ELR (cell line): ENCODE measurements at regions not wholly inside any gene's neighbourhood (a gene's known extent, or its start where the extent isn't known, plus 50 kb on each side); places are given as distances from the start of the nearest gene placed in this dataset.
"Not testable (repeated sequence)": the region's sequence is repeated elsewhere in the genome, so short reads cannot be mapped to it uniquely, and the experiment has no call there.

Experiments
- DNase-seq: peaks from one replicate; pipeline ENCODE4 v3.0.0-alpha.2; 2015; ENCODE audit warnings: low read depth

DNA sequence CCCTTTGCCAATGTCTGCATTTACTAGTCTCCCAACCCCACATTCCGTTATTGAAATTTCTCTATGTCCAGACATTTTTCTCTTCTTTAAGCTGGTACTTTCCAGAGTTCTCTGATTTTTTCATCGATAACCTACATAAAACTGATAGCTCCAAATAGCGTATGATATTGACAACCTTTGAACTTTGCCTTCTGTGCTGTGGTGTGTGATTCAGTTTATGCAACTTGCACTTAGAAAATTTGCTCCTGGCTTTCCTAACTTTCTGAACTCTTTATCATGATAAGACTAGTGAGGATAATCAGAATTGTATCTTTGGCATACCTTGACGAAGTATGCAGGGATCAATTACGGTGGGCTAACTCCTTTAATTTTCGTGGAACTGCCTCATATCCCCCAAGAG, 1261.3 kb downstream of the SI start:
- DNase-seq = no peak

DNA sequence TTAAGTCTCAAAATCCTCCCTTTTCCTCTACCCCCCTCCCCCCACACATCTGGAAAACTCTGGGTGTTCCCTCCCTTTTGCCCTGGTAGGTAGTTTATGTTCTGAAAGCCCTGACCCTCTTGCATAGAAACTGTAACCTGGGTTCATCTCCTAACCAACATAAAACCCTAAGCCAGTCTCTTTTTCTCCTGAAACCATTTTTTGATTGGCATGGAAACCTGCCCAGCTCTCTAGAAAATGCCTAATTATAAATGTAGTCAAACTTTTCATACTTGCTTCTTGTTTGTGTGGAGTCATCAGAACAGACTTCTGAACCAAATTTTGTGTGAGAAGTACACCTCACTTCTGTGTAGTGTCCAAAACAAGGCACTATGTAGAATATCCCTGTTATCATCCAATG, 1264.4 kb downstream of the SI start:
- DNase-seq = no peak

DNA sequence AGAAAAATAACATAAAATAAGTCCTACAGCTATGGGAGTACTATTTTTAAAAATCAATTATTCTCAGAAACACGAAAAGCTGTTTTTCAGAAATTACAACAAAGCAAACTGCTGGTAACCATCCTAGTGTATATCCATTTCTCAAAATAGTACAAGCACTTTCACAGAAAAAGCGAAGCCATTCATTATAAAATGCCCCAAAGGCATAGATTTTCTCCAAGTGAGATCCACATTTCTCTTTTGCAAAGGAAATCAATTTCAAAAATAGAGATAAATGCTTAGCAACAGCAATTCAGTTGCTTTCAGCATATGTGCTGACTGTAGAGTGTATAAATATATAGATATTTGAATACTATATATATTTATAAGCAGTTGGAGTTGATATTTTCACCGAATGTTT, 1266.3 kb downstream of the SI start:
- no peak for DNase-seq

DNA sequence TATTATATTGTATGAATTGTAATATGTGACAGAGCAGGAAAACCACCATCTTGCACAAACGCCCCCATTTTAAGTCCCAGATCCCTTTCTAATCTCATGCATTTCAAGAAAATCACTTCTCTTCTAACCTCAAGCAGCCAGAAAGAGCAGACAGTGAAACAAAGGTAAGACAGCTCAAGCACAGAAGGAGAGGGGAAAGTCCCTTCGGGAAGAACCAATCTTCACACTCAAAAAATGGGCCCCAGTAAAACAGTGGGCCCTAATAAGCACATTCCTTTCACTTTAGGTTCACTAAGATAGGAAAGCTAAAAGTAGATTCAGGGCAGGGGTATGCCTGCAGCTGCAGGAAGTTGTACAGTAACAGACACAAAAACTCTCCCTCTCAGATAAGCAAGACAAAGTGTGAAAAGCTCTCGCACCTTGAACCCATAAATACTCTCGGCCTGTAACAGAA, 1268.7 kb downstream of the SI start:
- peak; percentile 19 for DNase-seq

DNA sequence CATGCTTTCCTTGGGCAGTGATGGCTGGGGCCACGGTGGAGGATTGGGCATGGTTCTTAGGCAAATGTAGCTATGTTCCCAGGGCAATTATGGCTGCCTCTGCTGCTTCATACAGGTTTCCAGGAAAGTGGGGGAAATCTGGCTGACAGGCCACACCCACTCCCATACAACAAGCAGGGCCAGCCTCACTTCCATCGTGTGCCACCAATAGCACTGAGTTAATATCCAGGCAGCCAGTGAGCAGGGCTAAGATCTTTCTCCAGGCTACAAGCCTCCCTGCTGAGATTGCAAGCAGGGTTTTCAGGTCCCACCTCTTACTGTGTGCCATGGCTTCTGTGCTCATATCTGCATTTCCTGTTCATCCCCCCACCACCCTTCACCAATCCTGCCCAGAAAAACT, 1291.9 kb downstream of the SI start:
- DNase-seq = no peak

DNA sequence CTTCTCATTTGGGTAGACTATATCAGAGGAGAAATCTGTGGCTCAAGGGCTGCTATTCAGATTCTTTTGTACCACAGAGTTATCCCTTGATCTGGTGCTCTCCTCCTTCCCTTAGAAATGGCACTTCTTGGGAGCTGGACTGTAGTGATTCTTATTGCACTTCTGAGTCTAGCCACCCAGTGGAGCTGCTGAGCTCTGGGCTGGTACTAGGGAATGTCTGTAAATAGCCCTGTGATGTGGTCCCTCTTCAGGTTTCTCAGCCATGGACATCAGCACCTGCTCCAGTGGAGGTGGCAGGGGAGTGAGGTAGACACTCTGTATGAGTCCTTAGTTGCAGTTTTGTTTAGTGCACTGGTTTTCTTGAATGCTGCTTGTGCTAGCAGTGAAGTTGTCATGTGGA, 1292.6 kb downstream of the SI start:
- peak; percentile 24 for DNase-seq

DNA sequence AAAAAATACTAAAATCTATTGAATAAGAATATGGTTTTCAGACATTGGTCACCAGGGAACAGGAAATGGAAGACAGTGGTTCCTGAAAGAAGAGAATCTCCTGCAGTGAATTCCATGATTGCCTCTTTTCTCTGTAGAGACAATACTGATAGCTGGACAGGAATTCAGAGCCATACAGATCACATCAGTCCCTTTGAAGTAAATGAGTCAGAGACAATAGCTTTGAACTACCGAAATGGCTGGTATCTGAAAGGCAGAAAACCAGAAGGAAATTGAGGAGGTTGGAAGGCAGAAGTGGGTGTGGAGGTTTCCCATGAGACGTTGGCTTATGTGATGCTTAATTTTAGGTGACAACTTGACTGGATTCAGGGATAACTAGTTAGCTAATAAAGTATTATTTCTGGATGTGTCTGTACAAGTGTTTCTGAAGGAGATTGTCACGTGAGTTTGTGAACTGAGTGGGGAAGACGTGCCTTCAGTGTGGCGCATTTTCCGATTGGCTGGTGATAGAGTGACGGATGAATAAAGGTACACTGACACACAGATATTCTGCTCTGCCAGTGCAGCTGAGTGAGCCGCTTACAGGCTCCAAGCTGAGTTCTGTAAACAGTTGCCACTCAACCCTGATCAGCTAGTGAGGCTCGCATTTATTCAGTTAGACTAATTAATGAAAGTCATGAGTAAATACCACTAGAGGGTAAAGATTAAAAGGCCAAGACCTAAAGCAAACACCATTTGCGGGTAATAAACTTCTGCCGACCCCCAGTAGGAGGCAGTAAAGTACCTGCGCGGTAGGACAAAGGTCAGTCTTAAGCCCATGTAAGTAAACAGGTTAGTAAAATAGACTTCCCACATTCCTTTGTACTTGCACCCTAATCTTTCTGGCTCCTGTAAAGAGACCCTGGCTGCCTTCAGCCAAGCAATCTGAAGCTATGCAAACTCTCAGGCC, 1298.6 kb downstream of the SI start:
- no peak for DNase-seq

DNA sequence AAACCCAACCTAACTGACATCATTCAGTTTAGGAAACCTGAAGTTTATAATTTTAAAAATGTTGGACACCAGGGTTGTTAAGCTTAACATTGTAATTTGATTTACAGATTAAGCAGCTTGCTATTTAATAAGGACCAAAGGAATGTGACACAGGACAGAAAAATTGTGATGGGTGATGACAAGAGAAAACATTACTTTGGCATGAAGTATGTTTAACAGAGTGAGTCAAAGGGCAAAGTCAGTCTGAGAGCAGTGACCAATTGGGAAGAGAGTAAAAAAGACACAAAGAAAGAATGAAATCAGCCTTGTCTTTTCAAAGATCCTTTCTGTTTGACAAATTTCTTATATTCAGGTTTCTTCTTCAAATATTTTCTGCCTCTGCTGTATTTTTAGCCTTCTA, 1301.6 kb downstream of the SI start:
- DNase-seq = no peak

DNA sequence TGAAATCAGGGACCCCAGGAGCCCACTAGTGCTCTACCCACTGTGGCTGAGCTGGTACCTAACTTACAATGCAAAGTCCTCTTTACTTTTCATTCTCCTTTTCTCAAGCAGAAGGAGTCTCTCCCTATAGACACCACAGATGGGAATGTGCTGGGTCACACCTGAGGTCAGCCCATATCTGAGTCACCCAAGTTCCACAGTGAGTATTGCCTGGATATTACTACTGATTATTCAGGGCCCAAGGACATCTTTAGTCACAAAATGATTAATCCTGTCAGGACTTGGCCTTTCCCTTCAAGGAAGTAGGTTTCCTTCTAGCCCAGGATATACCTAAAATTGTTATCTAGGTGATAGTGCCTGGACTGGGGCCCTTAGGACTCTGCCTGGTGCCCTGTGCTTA, 1305.2 kb downstream of the SI start:
- peak; percentile 72 for DNase-seq

DNA sequence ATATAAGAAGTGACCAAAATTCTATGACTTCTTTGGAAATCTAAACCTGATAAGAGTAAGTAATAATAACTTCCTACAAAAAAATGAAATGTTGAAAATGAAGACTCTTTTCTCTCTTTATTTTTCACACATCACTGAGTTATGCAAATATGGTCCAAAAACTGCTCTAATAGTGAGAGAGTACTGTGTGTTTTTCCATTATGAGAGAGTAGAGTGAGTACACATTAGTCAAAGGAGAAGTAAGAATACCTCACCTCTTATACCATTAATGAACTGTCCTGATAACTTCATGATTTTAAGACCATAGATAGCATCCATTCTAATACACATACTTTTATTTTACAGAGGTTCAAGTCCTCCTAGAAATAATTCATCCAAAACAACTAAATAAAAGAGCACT, 1310.2 kb downstream of the SI start:
- DNase-seq = no peak

DNA sequence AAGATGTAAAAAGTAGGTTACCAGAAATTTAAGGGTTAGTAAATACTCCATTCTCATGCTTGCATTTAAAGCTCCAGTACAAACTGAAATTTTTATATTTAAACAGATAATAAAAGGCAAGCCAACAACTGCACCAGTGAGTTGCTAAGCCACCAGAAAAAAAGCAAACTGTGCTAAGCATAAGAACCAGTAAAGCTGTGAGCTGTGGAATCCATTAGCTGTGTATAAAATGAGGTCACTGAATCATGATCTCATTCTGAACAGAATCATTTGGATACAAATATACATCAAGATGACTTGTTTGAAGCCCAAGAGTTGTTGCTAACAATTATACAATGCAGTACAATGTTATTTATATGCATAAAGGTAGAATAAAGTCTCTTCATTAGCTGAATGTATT, 1312.2 kb downstream of the SI start:
- DNase-seq = no peak

DNA sequence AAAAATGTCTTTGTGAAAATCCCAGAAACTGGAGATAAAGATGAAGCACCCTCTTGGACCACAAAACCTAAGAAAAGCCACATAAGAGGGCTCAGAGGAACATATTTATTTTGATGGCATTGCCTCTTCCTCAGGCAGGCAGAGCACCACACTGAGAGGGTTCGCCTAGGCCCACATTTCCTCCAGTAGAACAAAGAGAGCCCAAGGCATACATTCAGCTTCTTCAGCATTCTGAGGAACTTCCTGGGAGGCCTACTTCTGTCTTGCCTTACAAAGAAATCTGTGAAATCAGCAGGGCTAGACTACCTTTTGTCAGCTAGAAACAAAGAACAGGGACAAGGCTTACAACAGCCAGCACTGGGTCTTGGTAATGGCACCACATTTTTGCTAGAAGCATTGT, 1325.3 kb downstream of the SI start:
- DNase-seq = no peak

DNA sequence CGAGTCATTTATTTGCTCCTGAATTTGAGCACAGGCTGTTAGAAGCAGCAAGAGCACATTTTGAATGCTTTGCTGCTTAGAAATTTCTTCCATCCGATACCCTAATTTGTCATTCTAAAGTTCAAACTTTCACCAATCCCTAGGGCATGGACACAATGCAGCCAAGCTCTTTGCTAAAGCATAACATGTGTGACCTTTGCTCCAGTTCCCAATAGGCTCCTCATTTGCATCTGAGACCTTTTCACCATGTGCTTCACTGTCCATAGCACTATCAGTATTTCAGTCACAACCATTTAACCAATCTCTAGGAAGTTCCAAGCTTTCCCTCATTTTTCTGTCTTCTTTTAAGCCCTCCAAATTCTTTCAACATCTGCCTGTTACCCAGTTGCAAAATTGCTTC, 1333.1 kb downstream of the SI start:
- no peak for DNase-seq

DNA sequence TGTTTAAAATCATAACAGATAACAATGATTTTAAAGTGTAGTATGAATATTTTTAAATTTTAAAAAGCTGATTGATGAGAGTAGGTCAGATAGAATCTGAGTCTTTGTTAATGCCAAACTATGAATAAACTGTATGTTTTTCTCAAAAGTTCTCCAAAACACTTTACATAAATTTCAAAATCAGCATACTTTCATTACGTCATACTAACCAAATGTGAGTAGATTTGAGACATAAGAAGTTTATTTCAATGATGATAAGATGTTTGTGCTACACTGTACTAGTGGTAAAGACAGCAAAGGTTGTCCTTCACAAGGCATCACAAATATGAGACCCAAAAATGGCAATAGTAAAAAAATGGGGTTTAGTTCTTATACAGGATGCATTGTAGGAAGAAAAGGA, 1342.9 kb downstream of the SI start:
- DNase-seq = no peak

DNA sequence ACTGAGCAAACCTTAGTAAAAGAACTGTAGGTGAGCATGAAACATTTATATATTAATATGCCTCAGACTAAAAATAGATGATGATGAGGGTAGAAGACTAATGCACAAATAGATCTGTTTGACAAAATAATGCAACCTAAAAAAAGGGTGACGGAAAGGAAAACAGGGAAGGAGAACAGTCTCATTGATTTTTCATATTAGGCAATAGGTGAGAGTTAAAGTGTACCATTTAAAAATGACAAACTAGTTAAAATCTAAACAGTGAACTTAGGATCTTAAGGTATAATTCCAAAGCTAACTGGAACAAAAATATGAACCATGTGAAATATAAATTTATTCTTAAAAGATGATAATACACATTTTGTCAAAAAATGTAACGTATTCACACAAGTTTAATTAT, 1347.6 kb downstream of the SI start:
- no peak for DNase-seq

DNA sequence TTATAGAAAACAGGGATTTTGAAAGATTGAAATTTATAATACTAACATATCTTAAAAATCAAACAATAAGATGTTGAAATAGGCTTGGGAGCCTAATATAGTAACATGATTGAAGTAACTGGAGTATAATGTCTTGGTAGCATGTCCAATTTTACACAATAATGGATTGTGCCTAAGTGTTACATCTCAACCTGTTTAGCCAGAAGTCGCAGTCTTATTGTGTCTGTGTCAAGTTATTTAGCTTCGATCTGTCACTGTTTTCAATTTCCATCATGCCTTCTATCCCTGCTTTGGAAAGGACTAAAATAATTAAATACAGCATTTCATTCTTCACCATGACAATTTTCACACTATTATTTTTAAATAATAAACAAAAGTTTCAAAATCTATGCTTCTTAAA, 1352.2 kb downstream of the SI start:
- DNase-seq = no peak

DNA sequence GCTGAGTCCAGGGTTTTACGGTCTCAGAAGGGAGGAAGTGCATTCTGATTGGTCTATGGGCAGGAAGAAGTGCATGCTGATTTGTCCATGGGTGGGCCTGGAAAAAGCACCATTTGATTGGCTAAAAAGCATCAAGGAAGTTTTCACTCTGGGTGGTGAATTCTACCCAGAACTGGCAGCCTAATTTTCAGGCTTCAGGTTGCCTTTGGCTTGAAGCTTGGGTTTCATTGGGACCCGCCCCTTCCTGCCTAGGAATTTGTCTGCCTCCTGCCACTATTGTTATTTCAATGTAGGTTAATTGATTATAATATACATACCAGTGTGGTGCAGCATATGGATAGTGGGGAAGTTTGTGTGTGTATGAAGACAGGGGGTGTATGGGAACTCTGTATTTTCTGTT, 1355.9 kb downstream of the SI start:
- DNase-seq = no peak

DNA sequence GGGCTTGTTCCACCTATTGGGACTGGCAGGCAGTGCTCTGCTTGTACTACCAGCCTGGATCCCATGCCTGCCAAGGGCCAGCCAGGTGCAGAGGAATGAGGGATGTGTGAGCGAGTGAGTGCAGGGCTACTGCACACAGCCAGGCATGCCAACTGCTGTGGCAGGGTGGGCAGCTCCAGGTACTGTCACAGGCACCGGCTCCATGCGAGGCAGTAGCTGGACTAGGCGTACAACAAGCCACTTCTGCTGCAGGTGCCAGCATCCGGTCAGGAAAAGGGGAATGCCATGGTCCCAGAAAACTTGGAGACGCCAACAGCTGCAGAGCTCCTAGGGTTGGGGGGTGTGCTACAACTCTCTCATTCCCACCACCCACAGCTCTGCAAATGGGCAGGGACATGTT, 1356.7 kb downstream of the SI start:
- DNase-seq = no peak

DNA sequence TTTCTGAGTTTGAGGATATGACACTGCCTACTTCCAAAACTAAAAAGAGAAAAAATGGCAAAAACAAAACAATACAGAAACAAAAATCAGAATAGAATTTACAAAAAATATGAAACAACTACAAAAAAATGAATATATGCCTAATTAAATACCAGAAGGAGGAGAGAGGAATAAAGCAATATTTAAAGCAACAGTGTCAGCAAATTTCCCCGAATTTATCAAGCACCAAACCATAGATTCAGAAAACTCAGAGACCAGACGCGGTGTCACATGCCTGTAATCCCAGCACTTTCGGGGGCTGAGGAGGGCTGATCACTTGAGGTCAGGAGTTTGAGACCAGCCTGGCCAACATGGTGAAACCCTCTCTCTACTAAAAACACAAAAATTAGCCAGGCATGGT, 1360.9 kb downstream of the SI start:
- DNase-seq = no peak

DNA sequence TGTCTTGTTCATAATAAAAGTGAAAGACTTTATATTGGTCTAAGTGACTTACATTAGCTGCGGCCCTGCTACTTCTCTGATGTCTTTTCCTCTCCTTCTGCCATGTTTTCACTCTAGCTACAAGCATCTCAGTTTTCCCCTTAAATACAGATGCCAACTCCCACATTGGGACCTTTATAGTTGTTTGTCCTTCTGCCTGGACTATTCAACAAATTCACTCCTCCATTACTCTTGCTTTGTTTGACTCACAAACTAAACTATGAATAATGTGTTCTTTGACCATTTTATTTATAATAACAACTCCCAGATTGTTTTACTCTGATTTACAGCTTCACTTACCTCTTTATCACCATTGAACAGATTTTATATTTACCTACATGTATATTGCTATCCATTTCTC, 1369.9 kb downstream of the SI start:
- no peak for DNase-seq

DNA sequence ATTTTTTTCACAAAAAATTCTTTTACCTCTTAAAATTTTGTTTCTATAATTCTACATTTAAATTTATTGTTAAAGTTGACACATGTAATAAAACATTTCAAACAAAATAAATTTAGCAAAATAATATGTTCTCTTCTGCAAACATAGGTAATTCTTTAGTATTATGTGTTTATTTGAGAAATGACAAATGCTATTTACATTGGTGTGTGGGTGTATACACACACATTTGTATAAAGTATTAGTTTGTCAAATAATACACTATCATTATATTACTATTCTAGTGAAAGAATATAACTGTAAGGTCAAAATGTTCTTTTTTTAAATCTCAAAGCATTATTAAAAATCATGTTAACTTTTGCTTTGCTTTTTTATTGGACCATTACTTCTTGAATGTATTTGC, 1370.6 kb downstream of the SI start:
- DNase-seq = no peak

DNA sequence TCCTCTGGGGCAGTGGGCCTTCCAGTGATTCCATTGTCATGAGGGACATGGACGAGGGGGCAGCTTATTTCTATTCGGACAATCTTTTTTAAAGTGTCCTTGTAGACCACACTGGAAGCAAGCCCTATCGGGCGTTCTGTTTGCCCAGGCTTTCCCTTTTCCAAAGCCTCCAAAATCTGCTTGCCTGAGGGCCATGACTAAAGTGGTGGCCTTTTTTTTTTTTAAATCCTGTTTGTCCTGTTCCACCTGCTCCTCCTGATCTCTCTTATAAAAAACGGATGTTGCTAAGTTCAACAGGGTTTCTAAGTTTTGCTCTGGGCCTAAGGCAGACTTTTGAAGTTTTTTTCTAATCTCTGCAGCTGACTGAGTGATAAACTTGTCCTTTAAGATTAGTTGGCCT, 1380.1 kb downstream of the SI start:
- DNase-seq = not testable (repeated sequence)

DNA sequence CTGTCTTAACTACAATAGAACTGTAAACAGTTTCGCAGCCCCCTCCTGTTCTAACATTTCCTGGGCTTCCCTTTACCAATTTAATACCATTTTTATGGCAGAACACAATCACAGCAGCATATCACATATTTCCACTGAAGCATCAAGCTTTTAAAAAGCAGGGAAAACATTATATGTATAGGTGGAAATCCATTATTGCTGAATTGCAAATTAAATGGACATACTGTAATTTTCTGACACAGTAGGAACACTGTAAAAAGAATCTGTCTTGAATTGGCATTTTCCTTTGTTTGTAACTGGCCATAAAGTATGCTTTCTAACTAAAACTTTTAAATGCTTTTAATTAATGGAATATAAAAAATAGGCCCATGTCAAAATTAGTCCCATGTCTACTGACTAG, 1385.8 kb downstream of the SI start:
- no peak for DNase-seq

DNA sequence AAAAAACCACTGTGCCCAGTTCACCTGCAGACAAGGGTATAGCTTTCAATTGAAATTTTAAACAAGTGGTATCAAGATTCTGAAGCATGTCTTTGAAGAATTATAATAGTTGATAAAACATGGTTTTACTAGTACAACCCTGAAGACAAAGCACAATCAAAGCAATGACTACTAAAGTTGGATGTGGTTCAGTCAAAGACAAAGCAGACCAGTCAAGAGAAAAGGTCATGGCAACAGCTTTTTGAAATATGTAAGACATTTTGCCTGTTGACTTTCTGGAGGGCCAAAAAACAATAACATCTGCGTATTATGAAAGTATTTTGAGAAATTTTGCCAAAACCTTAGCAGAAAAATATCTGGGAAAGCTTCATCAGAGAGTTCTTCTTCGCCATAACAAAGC, 1393.6 kb downstream of the SI start:
- no peak for DNase-seq
